Esophagus muscularis mucosa (tissue), 4 donors: ENCODE measurements at regions not wholly inside any gene's neighbourhood (a gene's known extent, or its start where the extent isn't known, plus 50 kb on each side); places are given as distances from the start of the nearest gene placed in this dataset.

ENCODE experiments used
- DNase-seq: peaks from one replicate; pipeline ENCODE4 v3.0.0-alpha.2; 2017; ENCODE audit errors: extremely low spot score
- H3K27ac ChIP-seq, 4 donors: fragments of 200-600 bp; sonication (generic); replicated peaks in 1 of 4; 1 replicate in 3 of 4; 2 replicates in 1 of 4; pipeline ENCODE4 v1.5.1; 2016 to 2019; ENCODE audit warnings: mild to moderate bottlenecking in 1 of 4
- H3K27me3 ChIP-seq, 4 donors: fragments of 200-600 bp; sonication (generic); one replicate each; pipeline versions ENCODE4 v1.5.1 to v1.6.0; 2016 to 2019
- H3K36me3 ChIP-seq, 4 donors: fragments of 200-600 bp; sonication (generic); one replicate each; pipeline ENCODE4 v1.5.1; 2016 to 2019
- H3K4me1 ChIP-seq, 4 donors: fragments of 200-600 bp; sonication (generic); one replicate each; pipeline ENCODE4 v1.5.1; 2016 to 2019
- H3K4me3 ChIP-seq, 4 donors: fragments of 200-600 bp; sonication (generic); 1 replicate in 2 of 4; 2 replicates in 2 of 4; pipeline ENCODE4 v1.5.1; 2016 to 2019; ENCODE audit warnings: mild to moderate bottlenecking in 4 of 4, moderate library complexity in 1 of 4
- H3K9me3 ChIP-seq, 4 donors: fragments of 200-600 bp; sonication (generic); 1 replicate in 3 of 4; 2 replicates in 1 of 4; pipeline ENCODE4 v1.5.1; 2016 to 2019
- CTCF ChIP-seq, 3 experiments: fragments of 200-600 bp in 2 of 3; fragments of 450-650 bp in 1 of 3; sonication (generic) in 2 of 3; IDR thresholded peaks; one replicate each; pipeline ENCODE4 v1.5.1; 2017 to 2019; ENCODE audit warnings: antibody characterized with exemption in 3 of 3, mild to moderate bottlenecking in 2 of 3, moderate library complexity in 1 of 3
- EP300 ChIP-seq: sonication (generic); formaldehyde crosslinking; IDR thresholded peaks from one replicate; pipeline ENCODE4 v1.6.1; 2017; ENCODE audit warnings: antibody characterized with exemption
- POLR2A ChIP-seq: fragments of 450-650 bp; IDR thresholded peaks from one replicate; pipeline ENCODE4 v1.6.1; 2017; ENCODE audit warnings: antibody characterized with exemption, moderate library complexity, mild to moderate bottlenecking, low read depth
- POLR2AphosphoS5 ChIP-seq, 2 donors: sonication (generic); formaldehyde crosslinking; IDR thresholded peaks; one replicate each; pipeline ENCODE4 v1.6.1; 2017; ENCODE audit warnings: antibody characterized with exemption in 2 of 2
- WGBS: methylation state at CpG from one replicate; pipeline ENCODE4 v1.1.5; 2018; 5-methylcytosine and 5-hydroxymethylcytosine counted together
- intact Hi-C: fragments of 100-400 bp; cut with DNase I; formaldehyde crosslinking; loops from one replicate; pipeline ENCODE4 v1.15.1; 2023

GRCh38 chr2:224211791-224212190 is 172.7 kb upstream of the SERPINE2 start:
- Histone ChIP-seq H3K27me3 (no peaks in the 10 kb centered on the region), H3K27ac (no peak overlapping the region), H3K4me3 (no peak overlapping the region), H3K9me3 (no peaks in the 10 kb centered on the region), H3K36me3 (no peaks in the 10 kb centered on the region), H3K4me1 (peaks cover 0 to 24% (median 14%) of the 10 kb centered on the region in 4 donors)
- TF ChIP-seq CTCF (IDR thresholded peaks at IDR 0.05) (no peak), POLR2A (no peak), POLR2AphosphoS5 (IDR thresholded peaks at IDR 0.05) (no peak), EP300 (no peak)
- no peak for DNase-seq
- 65% methylated on average over 4 of the region's 4 CpGs for WGBS
- intact Hi-C loops = no loop called here

- Histone ChIP-seq H3K9me3 (no peaks in the 10 kb centered on the region), H3K27me3 (no peaks in the 10 kb centered on the region), H3K4me1 (peaks cover 0 to 24% (median 14%) of the 10 kb centered on the region in 4 donors), H3K36me3 (no peaks in the 10 kb centered on the region), H3K27ac (no peak overlapping the region), H3K4me3 (no peak overlapping the region)
- intact Hi-C loops = no loop called here
- no peak for TF ChIP-seq EP300
- DNase-seq = no peak
These were observed 172.0 kb upstream of the SERPINE2 start for GRCh38 chr2:224211181-224211480.

DNA sequence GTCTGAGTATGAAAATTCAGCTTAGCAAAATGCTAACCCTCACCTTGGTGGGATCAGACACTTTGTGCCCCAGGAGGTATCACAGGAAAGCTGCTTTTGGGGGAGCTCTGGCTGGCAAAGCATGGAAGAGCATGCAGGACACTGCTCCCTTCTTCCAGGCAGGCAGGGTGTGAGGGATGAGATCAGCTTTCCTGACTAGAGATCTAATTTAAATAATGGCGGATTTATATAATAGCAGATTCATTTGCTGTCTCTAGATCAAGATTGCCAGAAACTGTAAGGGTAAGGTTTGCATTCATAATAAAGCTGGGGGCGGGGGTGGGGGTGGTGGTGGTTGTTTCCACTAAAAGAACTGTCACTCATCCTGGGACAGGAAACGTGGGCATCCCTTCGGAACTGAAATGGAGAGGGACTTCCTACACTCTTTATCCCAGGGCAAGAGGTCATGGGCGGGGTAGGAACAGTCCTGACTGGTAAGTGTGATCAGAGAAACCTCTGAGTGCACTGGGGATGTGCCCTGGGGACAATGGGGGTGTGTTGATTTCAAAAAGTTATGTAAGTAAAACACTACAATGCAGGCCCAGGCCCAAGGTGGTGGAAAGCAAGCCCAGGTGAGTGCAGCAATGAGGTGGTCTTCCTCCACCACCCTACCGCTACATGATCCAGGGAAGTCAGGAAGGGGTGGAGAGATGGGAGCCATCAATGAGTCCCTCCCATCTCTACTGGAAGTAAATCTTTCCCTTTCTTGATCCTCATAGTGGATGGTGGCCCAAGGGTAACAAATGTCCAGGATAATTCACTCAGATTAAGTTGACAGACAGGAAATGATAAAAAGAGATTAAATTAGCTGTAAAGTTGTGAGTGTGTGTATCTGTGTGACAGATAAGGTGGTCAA is 171.4 kb upstream of the SERPINE2 start:
- intact Hi-C loops = no loop called here
- no peak for TF ChIP-seq POLR2A
- TF ChIP-seq EP300 = no peak
- TF ChIP-seq POLR2AphosphoS5 (IDR thresholded peaks at IDR 0.05) = no peak
- no peak for TF ChIP-seq CTCF (IDR thresholded peaks at IDR 0.05)
- Histone ChIP-seq H3K27ac (no peak overlapping the region), H3K4me1 (peaks cover 0 to 24% (median 14%) of the 10 kb centered on the region in 4 donors), H3K36me3 (no peaks in the 10 kb centered on the region), H3K9me3 (no peaks in the 10 kb centered on the region), H3K4me3 (no peak overlapping the region), H3K27me3 (no peaks in the 10 kb centered on the region)
- no peak for DNase-seq
- 87% methylated on average over 6 of the region's 6 CpGs for WGBS

DNA sequence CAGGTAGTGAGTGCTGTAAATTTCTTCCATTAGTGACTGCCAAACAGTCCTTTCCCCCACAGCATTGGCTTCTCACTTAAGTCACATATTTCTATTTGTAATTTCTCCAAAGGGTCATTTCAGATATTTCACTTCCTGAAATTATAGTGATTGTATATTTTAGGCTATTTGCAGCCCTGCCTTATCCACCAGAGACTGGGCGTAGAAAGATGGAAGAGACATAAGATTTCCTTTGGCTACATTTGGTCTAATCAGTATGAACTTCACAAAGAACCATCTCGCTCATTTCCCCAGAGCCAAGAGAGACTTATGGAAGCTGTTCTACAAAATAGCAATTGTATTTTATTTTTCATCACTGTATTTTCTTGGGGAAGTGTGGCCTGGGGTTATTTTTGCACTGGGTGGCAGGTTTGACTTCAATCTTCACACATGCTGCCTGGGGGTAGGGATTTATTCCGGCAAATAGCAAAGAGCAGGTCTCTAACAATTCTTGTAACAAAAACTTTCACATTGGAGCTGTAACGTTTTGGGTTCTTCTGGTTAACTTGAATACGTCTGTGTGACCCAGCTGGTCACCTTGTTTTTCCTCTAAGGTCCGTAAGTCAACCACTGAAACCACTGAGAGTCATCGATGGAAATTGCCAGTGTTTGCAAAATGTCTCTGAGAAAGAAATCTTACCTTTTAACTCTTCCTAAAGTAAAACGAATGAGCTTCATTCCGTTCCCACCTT is 170.6 kb upstream of the SERPINE2 start:
- H3K27me3 ChIP-seq = no peaks in the 10 kb centered on the region
- no peak overlapping the region for H3K4me3 ChIP-seq
- H3K27ac ChIP-seq = no peak overlapping the region
- DNase-seq = no peak
- TF ChIP-seq POLR2A (no peak), EP300 (no peak), POLR2AphosphoS5 (IDR thresholded peaks at IDR 0.05) (no peak), CTCF (IDR thresholded peaks at IDR 0.05) (no peak)
- peaks cover 0 to 24% (median 14%) of the 10 kb centered on the region in 4 donors for H3K4me1 ChIP-seq
- 83% methylated on average over 9 of the region's 9 CpGs for WGBS
- intact Hi-C loops = no loop called here
- H3K36me3 ChIP-seq = no peaks in the 10 kb centered on the region
- no peaks in the 10 kb centered on the region for H3K9me3 ChIP-seq

- no peak overlapping the region for H3K4me3 ChIP-seq
- no peaks in the 10 kb centered on the region for H3K27me3 ChIP-seq
- intact Hi-C loops = no loop called here
- 100% methylated on average over 1 of the region's 1 CpG for WGBS
- H3K9me3 ChIP-seq = no peaks in the 10 kb centered on the region
- H3K4me1 ChIP-seq = peaks cover 0 to 24% (median 14%) of the 10 kb centered on the region in 4 donors
- H3K36me3 ChIP-seq = no peaks in the 10 kb centered on the region
- TF ChIP-seq POLR2A (no peak), EP300 (no peak), POLR2AphosphoS5 (IDR thresholded peaks at IDR 0.05) (no peak), CTCF (IDR thresholded peaks at IDR 0.05) (no peak)
- no peak overlapping the region for H3K27ac ChIP-seq
- no peak for DNase-seq
These were observed 169.4 kb upstream of the SERPINE2 start for GRCh38 chr2:224208443-224208842.
